ENCODE measurements at regions not wholly inside any gene's neighbourhood (a gene's known extent, or its start where the extent isn't known, plus 50 kb on each side); places are given as distances from the start of the nearest gene placed in this dataset.
"Not testable (repeated sequence)": the region's sequence is repeated elsewhere in the genome, so short reads cannot be mapped to it uniquely, and the experiment has no call there.

DNA sequence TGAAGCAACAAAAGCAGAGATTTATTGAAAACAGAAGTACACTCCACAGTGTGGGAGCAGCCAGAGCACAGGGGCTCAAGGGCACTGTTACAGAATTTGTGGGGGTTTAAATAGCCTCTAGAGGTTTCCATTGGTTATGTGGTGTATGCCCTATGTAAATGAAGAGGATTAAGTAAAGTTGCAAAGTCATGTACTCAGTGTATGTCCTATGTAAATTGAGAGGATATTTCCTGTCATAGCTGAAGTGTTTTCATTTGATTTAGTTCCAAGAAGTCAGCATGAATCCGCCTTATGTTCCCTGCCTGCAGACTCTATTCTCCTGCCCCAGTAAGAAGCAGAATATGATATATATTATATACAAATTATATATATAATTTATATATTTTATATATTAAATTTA lies 966.0 kb upstream of the COX7C start:
- H3K27ac ChIP-seq (ENCODE audit: low read depth, low read length, poor library complexity, severe bottlenecking): no peak overlapping the region
- no TSS peak for BruUV-seq (replicated peaks)
- CTCF ChIA-PET: no interaction called here
- intact Hi-C loops (cut with micrococcal nuclease; ENCODE audit: unreplicated experiment): no loop called here
- H3K27me3 ChIP-seq (replicated peaks; ENCODE audit: insufficient read depth, low read depth, low read length, poor library complexity): no peaks in the 10 kb centered on the region
- H3K4me3 ChIP-seq (ENCODE audit: low read depth, low read length, poor library complexity, severe bottlenecking): no peak overlapping the region
- H3K36me3 ChIP-seq (ENCODE audit: insufficient read depth, low read length, poor library complexity, severe bottlenecking): no peaks in the 10 kb centered on the region
- no peaks in the 10 kb centered on the region for H3K9me3 ChIP-seq (ENCODE audit: low read depth, low read length, poor library complexity, severe bottlenecking)
- POLR2A ChIA-PET (ENCODE audit: low non-redundant PET): no interaction called here
- H3K4me1 ChIP-seq (ENCODE audit: insufficient read depth, low read length, poor library complexity, severe bottlenecking): peaks cover 11% of the 10 kb centered on the region
- peak; percentile 85 for DNase-seq (ENCODE audit: low spot score)
- TF ChIP-seq EZH2 (IDR thresholded peaks at IDR 0.05; ENCODE audit: borderline replicate concordance, low read depth, low read length, poor library complexity, severe bottlenecking): no peak
- TF ChIP-seq, protein P1, sequence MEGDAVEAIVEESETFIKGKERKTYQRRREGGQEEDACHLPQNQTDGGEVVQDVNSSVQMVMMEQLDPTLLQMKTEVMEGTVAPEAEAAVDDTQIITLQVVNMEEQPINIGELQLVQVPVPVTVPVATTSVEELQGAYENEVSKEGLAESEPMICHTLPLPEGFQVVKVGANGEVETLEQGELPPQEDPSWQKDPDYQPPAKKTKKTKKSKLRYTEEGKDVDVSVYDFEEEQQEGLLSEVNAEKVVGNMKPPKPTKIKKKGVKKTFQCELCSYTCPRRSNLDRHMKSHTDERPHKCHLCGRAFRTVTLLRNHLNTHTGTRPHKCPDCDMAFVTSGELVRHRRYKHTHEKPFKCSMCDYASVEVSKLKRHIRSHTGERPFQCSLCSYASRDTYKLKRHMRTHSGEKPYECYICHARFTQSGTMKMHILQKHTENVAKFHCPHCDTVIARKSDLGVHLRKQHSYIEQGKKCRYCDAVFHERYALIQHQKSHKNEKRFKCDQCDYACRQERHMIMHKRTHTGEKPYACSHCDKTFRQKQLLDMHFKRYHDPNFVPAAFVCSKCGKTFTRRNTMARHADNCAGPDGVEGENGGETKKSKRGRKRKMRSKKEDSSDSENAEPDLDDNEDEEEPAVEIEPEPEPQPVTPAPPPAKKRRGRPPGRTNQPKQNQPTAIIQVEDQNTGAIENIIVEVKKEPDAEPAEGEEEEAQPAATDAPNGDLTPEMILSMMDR (conservative IDR thresholded peaks at IDR 0.05; ENCODE audit: low read depth, low read length): no peak

DNA sequence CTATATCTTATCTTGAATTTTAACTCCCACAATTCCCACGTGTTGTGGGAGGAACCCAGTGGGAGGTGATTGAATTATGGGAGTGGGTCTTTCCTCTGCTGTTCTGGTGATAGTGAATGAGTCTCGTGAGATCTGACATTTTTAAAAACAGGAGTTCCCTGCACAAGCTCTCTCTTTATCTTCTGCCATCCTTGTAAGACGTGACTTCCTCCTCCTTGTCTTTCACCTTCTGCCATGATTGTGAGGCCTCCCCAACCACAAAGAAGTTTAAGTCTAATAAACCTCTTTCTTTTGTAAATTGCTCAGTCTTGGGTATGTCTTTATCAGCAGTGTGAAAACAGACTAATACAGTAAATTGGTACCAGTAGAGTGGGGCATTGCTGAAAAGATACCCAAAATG lies 963.6 kb upstream of the COX7C start:
- H3K27me3 ChIP-seq (replicated peaks; ENCODE audit: insufficient read depth, low read depth, low read length, poor library complexity); CTCF ChIA-PET; H3K4me3 ChIP-seq (ENCODE audit: low read depth, low read length, poor library complexity, severe bottlenecking); DNase-seq (ENCODE audit: low spot score); POLR2A ChIA-PET (ENCODE audit: low non-redundant PET); H3K27ac ChIP-seq (ENCODE audit: low read depth, low read length, poor library complexity, severe bottlenecking); intact Hi-C loops (cut with micrococcal nuclease; ENCODE audit: unreplicated experiment); BruUV-seq (replicated peaks); H3K9me3 ChIP-seq (ENCODE audit: low read depth, low read length, poor library complexity, severe bottlenecking); H3K36me3 ChIP-seq (ENCODE audit: insufficient read depth, low read length, poor library complexity, severe bottlenecking): not testable (repeated sequence)
- H3K4me1 ChIP-seq (ENCODE audit: insufficient read depth, low read length, poor library complexity, severe bottlenecking): peaks cover 11% of the 10 kb centered on the region

DNA sequence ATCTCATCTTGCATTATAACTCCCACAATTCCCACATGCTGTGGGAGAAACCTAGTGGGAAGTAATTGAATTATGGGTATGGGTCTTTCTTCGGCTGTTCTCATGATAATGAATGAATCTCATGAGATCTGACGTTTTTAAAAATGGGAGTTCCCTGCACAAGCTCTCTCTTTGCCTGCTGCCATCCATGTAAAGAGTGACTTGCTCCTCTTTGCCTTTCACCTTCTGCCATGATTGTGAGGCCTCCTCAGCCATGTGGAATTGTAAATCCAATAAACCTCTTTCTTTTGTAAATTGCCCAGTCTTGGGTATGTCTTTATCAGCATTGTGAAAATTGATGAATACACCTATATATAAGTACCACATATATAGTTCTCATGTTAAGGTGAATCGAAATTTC lies 961.7 kb upstream of the COX7C start:
- H3K27me3 ChIP-seq (replicated peaks; ENCODE audit: insufficient read depth, low read depth, low read length, poor library complexity): no peaks in the 10 kb centered on the region
- no peaks in the 10 kb centered on the region for H3K36me3 ChIP-seq (ENCODE audit: insufficient read depth, low read length, poor library complexity, severe bottlenecking)
- ChIA-PET CTCF (no interaction called here), POLR2A (ENCODE audit: low non-redundant PET) (no interaction called here)
- no peak overlapping the region for H3K27ac ChIP-seq (ENCODE audit: low read depth, low read length, poor library complexity, severe bottlenecking)
- intact Hi-C loops (cut with micrococcal nuclease; ENCODE audit: unreplicated experiment): no loop called here
- no peak overlapping the region for H3K4me3 ChIP-seq (ENCODE audit: low read depth, low read length, poor library complexity, severe bottlenecking)
- DNase-seq (ENCODE audit: low spot score): no peak
- no peaks in the 10 kb centered on the region for H3K9me3 ChIP-seq (ENCODE audit: low read depth, low read length, poor library complexity, severe bottlenecking)
- H3K4me1 ChIP-seq (ENCODE audit: insufficient read depth, low read length, poor library complexity, severe bottlenecking): peaks cover 11% of the 10 kb centered on the region
- BruUV-seq (replicated peaks): no TSS peak
- TF ChIP-seq, protein P1 (conservative IDR thresholded peaks at IDR 0.05; ENCODE audit: low read depth, low read length): no peak
- no peak for TF ChIP-seq EZH2 (IDR thresholded peaks at IDR 0.05; ENCODE audit: borderline replicate concordance, low read depth, low read length, poor library complexity, severe bottlenecking)

DNA sequence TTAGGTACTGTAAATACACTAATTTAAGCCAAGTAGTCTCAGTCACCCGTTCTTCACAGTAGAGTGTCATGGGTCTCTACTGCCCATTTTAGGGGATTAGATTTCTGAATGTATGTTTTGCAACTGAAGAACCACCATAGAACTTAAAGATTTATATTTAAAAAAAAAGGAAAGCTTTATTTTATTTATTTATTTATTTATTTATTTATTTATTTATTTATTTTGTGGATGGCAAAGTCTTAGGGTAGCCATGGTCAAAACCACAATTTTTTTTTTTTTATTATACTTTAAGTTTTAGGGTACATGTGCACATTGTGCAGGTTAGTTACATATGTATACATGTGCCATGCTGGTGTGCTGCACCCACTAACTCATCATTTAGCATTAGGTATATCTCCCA lies 960.4 kb upstream of the COX7C start:
- H3K4me1 ChIP-seq (ENCODE audit: insufficient read depth, low read length, poor library complexity, severe bottlenecking); POLR2A ChIA-PET (ENCODE audit: low non-redundant PET); DNase-seq (ENCODE audit: low spot score); BruUV-seq (replicated peaks); CTCF ChIA-PET; H3K27me3 ChIP-seq (replicated peaks; ENCODE audit: insufficient read depth, low read depth, low read length, poor library complexity); H3K4me3 ChIP-seq (ENCODE audit: low read depth, low read length, poor library complexity, severe bottlenecking); H3K36me3 ChIP-seq (ENCODE audit: insufficient read depth, low read length, poor library complexity, severe bottlenecking); H3K27ac ChIP-seq (ENCODE audit: low read depth, low read length, poor library complexity, severe bottlenecking); H3K9me3 ChIP-seq (ENCODE audit: low read depth, low read length, poor library complexity, severe bottlenecking); intact Hi-C loops (cut with micrococcal nuclease; ENCODE audit: unreplicated experiment): not testable (repeated sequence)

DNA sequence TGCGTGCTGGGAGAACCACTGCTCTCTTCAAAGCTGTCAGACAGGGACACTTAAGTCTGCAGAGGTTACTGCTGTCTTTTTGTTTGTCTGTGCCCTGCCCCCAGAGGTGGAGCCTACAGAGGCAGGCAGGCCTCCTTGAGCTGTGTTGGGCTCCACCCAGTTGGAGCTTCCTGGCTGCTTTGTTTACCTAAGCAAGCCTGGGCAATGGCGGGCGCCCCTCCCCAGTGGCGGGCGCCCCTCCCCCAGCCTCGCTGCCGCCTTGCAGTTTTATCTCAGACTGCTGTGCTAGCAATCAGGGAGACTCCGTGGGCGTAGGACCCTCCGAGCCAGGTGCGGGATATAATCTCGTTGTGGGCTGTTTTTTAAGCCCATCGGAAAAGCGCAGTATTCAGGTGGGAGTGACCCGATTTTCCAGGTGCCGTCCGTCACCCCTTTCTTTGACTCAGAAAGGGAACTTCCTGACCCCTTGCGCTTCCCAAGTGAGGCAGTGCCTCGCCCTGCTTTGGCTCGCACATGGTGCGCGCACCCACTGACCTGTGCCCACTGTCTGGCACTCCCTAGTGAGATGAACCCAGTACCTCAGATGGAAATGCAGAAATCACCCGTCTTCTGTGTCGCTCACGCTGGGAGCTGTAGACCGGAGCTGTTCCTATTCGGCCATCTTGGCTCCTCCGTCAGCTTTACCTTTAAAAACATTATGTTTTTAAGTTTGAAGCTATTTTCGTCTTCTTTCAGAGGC lies 954.6 kb upstream of the COX7C start:
- H3K4me1 ChIP-seq (ENCODE audit: insufficient read depth, low read length, poor library complexity, severe bottlenecking); H3K9me3 ChIP-seq (ENCODE audit: low read depth, low read length, poor library complexity, severe bottlenecking); POLR2A ChIA-PET (ENCODE audit: low non-redundant PET); H3K4me3 ChIP-seq (ENCODE audit: low read depth, low read length, poor library complexity, severe bottlenecking); intact Hi-C loops (cut with micrococcal nuclease; ENCODE audit: unreplicated experiment); DNase-seq (ENCODE audit: low spot score); H3K27me3 ChIP-seq (replicated peaks; ENCODE audit: insufficient read depth, low read depth, low read length, poor library complexity); H3K27ac ChIP-seq (ENCODE audit: low read depth, low read length, poor library complexity, severe bottlenecking); CTCF ChIA-PET; H3K36me3 ChIP-seq (ENCODE audit: insufficient read depth, low read length, poor library complexity, severe bottlenecking); BruUV-seq (replicated peaks): not testable (repeated sequence)

All from A673 (cell line).